ENCODE measurements at regions not wholly inside any gene's neighbourhood (a gene's known extent, or its start where the extent isn't known, plus 50 kb on each side); places are given as distances from the start of the nearest gene placed in this dataset.

- Histone ChIP-seq H3K9me3 (no peaks in the 10 kb centered on the region), H3K4me1 (ENCODE audit: low read depth) (no peaks in the 10 kb centered on the region), H3K36me3 (ENCODE audit: low read depth) (no peaks in the 10 kb centered on the region), H3K4me3 (no peak overlapping the region)
- ATAC-seq: no peak
- no peak for TF ChIP-seq CTCF (IDR thresholded peaks at IDR 0.05)
- no peak for DNase-seq
- intact Hi-C loops (cut with DNase I, micrococcal nuclease): no loop called here
These were observed 326.3 kb downstream of the CHL1 start for GRCh38 chr3:522888-523287.

- no peak for DNase-seq
- H3K36me3 ChIP-seq (ENCODE audit: low read depth): no peaks in the 10 kb centered on the region
- H3K9me3 ChIP-seq: peaks cover 2% of the 10 kb centered on the region
- no peak overlapping the region for H3K4me3 ChIP-seq
- TF ChIP-seq CTCF (IDR thresholded peaks at IDR 0.05): no peak
- intact Hi-C loops (cut with DNase I, micrococcal nuclease): no loop called here
- no peak for ATAC-seq
- H3K4me1 ChIP-seq (ENCODE audit: low read depth): no peaks in the 10 kb centered on the region
These were observed 328.9 kb downstream of the CHL1 start for GRCh38 chr3:525415-525814.

DNA sequence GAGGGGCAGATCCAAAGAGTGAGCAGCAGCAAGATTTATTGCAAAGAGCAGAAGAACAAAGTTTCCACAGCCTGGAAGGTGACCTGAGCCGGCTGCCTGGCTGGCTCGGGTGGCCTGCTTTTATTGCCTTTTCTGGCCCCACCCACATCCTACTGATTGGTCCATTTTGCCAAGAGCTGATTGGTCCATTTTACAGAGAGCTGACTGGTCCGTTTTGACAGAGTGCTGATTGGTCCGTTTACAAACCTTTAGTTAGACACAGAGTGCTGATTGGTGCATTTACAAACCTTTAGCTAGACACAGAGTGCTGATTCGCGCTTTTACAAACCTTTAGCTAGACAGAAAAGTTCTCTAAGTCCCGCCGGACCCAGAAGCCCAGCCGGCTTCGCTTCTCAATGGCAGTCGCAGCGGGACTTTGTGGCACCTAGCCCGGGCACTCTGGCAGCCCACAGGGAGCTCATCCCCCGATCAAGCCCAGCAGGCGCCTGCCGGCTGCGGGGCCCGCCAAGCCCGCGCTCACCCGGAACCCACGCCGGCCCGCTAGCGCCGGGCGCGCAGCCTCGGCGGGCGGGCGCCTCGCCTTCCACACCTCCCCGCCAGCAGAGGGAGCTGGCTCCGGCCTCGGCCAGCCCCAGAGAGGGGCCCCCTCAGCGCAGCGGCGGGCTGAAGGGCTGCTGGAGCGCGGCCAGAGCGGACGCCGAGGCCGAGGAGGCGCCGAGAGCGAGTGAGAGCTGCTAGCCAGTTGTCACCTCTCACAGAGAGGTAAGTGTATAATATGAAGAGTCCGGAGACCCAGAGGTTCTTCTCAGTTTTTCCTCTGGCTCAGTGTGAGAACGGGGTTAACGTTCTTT is 339.2 kb downstream of the CHL1 start:
- intact Hi-C loops (cut with DNase I, micrococcal nuclease): no loop called here
- TF ChIP-seq CTCF (IDR thresholded peaks at IDR 0.05): no peak
- Histone ChIP-seq H3K4me1 (ENCODE audit: low read depth) (no peaks in the 10 kb centered on the region), H3K9me3 (peaks cover 15% of the 10 kb centered on the region), H3K4me3 (no peak overlapping the region), H3K36me3 (ENCODE audit: low read depth) (no peaks in the 10 kb centered on the region)
- peak in 2 of 3 donors; percentile 26 to 44 for DNase-seq
- peak; percentile 48 for ATAC-seq

- peaks cover 15% of the 10 kb centered on the region for H3K9me3 ChIP-seq
- no peaks in the 10 kb centered on the region for H3K4me1 ChIP-seq (ENCODE audit: low read depth)
- no peak for TF ChIP-seq CTCF (IDR thresholded peaks at IDR 0.05)
- DNase-seq: no peak
- ATAC-seq: no peak
- H3K4me3 ChIP-seq: no peak overlapping the region
- intact Hi-C loops (cut with DNase I, micrococcal nuclease): no loop called here
- H3K36me3 ChIP-seq (ENCODE audit: low read depth): no peaks in the 10 kb centered on the region
These were observed 339.9 kb downstream of the CHL1 start for GRCh38 chr3:536417-536813.

GRCh38 chr3:541062-541801 is 344.7 kb downstream of the CHL1 start:
- peaks cover 2% of the 10 kb centered on the region for H3K9me3 ChIP-seq
- TF ChIP-seq CTCF (IDR thresholded peaks at IDR 0.05): no peak
- no peak for DNase-seq
- no peaks in the 10 kb centered on the region for H3K4me1 ChIP-seq (ENCODE audit: low read depth)
- intact Hi-C loops (cut with DNase I, micrococcal nuclease): no loop called here
- no peak for ATAC-seq
- H3K4me3 ChIP-seq: no peak overlapping the region
- H3K36me3 ChIP-seq (ENCODE audit: low read depth): no peaks in the 10 kb centered on the region

Data from mucosa of descending colon (tissue), 3 donors.